ENCODE measurements at regions not wholly inside any gene's neighbourhood (a gene's known extent, or its start where the extent isn't known, plus 50 kb on each side); places are given as distances from the start of the nearest gene placed in this dataset.

GRCh38 chr5:73256862-73257261, 83.9 kb downstream of the TMEM174 start:
- DNase-seq = no peak

GRCh38 chr5:73256462-73256861, 83.5 kb downstream of the TMEM174 start:
- DNase-seq = no peak

DNA sequence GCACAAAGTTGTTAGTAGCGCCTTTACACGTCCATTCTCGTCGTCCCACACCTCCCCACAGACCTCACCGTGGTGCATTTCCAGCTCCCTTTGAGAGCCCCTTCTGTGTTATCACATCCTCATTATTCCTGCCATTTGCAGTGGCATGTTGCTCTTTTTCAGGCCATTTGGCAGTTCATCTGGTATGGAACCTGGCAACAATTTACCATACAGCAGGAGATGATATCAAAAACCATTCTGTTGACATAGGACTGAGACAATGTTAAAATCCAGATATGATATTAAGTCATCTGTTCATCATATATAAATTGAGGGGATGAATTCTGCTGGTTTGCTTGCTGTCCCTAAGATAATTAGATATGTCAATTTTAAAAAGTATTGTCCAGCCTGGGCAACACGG, 83.0 kb downstream of the TMEM174 start:
- no peak for DNase-seq

- no peak for DNase-seq
These were observed 81.6 kb downstream of the TMEM174 start for GRCh38 chr5:73254642-73255041.

DNA sequence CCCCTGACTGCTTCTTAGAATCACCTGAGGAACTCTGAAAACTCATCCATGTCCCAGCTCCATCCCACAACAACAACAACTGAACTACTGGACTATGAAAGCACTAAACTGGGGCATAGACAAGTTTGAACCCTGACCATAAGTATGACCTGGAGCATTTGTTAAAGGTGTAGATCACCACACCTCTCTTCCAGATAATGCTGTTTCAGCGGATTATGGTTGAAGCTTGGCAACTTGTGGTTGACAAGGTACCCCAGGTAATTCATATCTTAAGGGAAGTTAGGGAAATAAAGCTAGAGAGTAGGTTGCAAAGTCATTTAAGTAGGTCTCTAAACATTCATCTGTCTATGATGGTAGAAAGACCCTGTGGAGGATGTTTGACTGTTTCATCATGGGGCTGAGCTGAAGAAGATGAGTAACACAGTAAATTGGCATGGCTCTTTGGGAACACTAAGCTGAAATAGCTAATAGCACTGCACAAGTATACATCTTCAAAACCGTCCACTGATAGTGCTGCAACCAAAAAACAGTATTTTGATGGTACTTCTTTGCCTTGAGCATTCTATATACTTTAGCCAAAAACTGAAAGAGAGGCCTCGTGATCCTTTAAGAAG, 80.2 kb downstream of the TMEM174 start:
- no peak for DNase-seq

GRCh38 chr5:73250645-73251044, 77.7 kb downstream of the TMEM174 start:
- DNase-seq = no peak

DNA sequence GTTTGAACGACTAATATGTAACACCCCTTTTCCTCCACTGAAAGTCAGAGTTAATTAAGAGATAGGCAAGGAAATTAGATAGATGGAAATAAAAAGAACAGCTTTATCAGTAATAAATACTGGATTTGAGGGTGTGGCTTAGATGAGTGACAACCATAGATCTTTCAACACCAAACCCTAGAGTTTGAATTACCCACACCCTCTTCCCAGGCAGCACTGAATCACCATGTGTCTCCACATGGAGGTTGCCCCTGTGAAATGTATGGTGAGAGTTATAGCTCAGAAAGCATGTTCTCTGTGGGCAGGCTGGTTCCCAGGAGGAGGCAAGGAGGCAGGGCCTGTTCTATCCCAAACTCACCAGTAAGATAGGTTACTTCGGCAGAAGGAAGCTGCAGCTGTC, 69.7 kb downstream of the TMEM174 start:
- no peak for DNase-seq

GRCh38 chr5:73238873-73239272, 65.9 kb downstream of the TMEM174 start:
- DNase-seq = no peak

DNA sequence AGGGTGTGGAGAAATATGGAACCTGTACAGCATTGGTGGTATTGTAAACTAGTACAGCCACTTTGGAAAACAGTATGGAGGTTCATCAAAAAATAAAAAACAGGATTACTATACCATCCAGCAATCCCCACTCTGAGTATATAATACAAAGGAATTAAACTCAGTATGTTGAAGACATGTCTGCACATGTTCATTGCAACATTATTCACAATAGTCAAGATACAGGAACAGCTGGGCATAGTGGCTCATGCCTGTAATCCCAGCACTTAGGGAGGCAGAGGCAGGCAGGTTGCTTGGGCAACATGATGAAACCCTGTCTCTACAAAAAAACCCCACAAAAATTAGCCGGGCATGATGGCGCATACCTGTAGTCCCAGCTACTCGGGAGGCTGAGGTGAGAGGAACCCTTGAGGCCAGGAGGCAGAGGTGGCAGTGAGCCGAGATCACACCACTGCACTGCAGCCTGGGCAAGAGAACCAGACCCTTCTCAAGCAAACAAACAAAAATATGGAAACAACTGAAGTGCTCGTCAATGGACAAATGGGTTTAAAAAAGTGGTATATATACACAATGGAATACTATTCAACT, 63.6 kb downstream of the TMEM174 start:
- DNase-seq = no peak

GRCh38 chr5:73234204-73234555, 61.2 kb downstream of the TMEM174 start:
- DNase-seq = no peak

DNA sequence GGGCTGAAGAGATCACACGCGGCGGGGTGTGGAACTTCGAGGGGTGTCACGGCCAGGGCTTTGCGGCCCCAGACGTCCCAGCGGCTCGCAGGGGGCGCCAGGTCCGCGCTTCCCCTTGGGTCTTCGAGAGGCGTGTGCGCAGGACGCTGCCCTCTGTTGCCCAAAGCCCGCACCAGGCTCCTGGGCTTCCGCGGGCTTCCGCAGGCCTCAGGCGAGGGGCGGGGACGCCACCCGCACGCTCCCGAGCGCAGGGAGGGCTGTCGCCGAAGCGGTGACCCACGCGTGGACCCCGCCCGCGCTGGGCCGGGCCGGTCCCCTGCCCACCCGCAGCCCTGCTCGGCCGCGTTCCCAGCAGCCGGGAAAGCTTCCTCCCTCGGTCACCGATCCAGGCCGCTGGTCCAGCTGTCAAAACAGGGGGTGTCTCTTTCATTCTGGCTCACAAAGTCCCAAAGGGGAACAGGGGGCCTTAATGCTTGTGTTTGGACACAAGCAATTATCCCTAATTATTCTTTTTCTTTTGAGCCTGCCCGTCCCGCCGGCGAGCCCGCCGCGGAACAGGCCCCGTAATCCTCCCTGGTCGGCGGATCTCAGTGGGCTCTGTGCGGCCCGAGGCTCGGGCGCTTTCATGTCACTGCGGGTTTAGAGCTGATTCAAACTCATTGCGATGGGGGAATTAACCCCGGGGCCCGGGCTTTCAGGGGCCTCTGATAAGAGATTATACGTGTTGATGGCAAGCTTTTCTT, 60.6 kb downstream of the TMEM174 start:
- no peak for DNase-seq

GRCh38 chr5:73233053-73233460, 60.1 kb downstream of the TMEM174 start:
- DNase-seq = no peak

GRCh38 chr5:73232266-73233041, 59.5 kb downstream of the TMEM174 start:
- DNase-seq = no peak

DNA sequence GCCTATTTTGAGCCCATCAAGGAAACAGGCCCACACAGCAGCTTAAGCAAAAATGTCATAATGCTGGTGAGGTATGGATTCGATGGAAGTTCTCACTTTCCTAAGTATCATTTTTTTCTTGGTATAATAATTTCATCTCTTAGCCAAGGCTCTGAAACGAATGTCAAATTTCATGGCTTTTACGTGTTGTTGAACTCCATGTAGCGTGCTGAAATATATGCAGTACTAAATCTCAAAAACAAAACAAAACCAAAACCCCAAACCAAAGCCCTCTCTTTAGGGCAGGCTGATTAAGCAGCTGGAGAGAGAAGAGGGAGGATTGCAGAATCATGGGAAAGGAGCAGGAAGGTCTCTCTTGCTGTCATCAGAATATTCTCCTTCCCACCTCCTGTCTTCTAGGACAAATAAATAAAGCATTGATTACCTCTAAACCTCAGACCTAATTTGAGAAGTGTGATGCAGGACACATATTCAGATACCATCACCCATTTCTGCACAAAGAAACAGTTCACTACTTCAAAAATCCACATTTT, 58.3 kb downstream of the TMEM174 start:
- DNase-seq = no peak

GRCh38 chr5:73230264-73231245, 57.6 kb downstream of the TMEM174 start:
- DNase-seq = no peak

- DNase-seq = no peak
These were observed 56.3 kb downstream of the TMEM174 start for GRCh38 chr5:73229271-73229670.

GRCh38 chr5:73228052-73228451, 55.1 kb downstream of the TMEM174 start:
- no peak for DNase-seq

Measured in NCI-H1694 (cell line).